Sciatic nerve (tissue), 2 donors: ENCODE measurements at regions not wholly inside any gene's neighbourhood (a gene's known extent, or its start where the extent isn't known, plus 50 kb on each side); places are given as distances from the start of the nearest gene placed in this dataset.

ENCODE experiments used
- ATAC-seq: fragments of 200-7000 bp; cut with Tn5 transposase; one replicate; pipeline ENCODE4 v1.9.1; 2020; ENCODE audit warnings: mild to moderate bottlenecking, moderate library complexity
- DNase-seq: peaks from one replicate; pipeline ENCODE4 v3.0.0-alpha.2; 2020; ENCODE audit warnings: low spot score
- intact Hi-C: fragments of 100-400 bp; cut with DNase I; formaldehyde crosslinking; loops from one replicate; pipeline ENCODE4 v1.14.2; 2022
- donor health status: DM: no; HTN: no; CAD: no.
- donor health status: DM: no; HTN: no; CAD: no.

GRCh38 chr13:80452279-80452678 is 111.4 kb upstream of the SPRY2 start:
- intact Hi-C loops = no loop called here
- DNase-seq (no peak), ATAC-seq (no peak)

GRCh38 chr13:80451641-80452040 is 110.7 kb upstream of the SPRY2 start:
- intact Hi-C loops = no loop called here
- no peak for DNase-seq
- ATAC-seq = no peak

GRCh38 chr13:80450386-80450785 is 109.5 kb upstream of the SPRY2 start:
- no peak for ATAC-seq
- intact Hi-C loops = no loop called here
- DNase-seq = no peak

GRCh38 chr13:80448725-80449124 is 107.8 kb upstream of the SPRY2 start:
- intact Hi-C loops = no loop called here
- ATAC-seq (peak; percentile 41), DNase-seq (no peak)

- ATAC-seq (no peak), DNase-seq (no peak)
- intact Hi-C loops = no loop called here
These were observed 106.8 kb upstream of the SPRY2 start for GRCh38 chr13:80447747-80448146.

GRCh38 chr13:80444240-80445015 is 103.5 kb upstream of the SPRY2 start:
- intact Hi-C loops = no loop called here
- DNase-seq (no peak), ATAC-seq (peak; percentile 31)

GRCh38 chr13:80442609-80443008 is 101.7 kb upstream of the SPRY2 start:
- no peak for DNase-seq
- intact Hi-C loops = no loop called here
- ATAC-seq = peak; percentile 57

GRCh38 chr13:80441968-80442367 is 101.0 kb upstream of the SPRY2 start:
- ATAC-seq = no peak
- DNase-seq = no peak
- intact Hi-C loops = no loop called here

- DNase-seq = no peak
- no peak for ATAC-seq
- intact Hi-C loops = no loop called here
These were observed 97.6 kb upstream of the SPRY2 start for GRCh38 chr13:80438521-80438920.

GRCh38 chr13:80437231-80437630 is 96.3 kb upstream of the SPRY2 start:
- DNase-seq = no peak
- intact Hi-C loops = no loop called here
- ATAC-seq = no peak

GRCh38 chr13:80436571-80437169 is 95.7 kb upstream of the SPRY2 start:
- peak; percentile 95 for ATAC-seq
- DNase-seq = no peak
- intact Hi-C loops = no loop called here

- intact Hi-C loops = no loop called here
- no peak for DNase-seq
- ATAC-seq = no peak
These were observed 89.6 kb upstream of the SPRY2 start for GRCh38 chr13:80430561-80430960.

GRCh38 chr13:80428349-80429096 is 87.6 kb upstream of the SPRY2 start:
- DNase-seq = no peak
- ATAC-seq = no peak
- intact Hi-C loops = no loop called here

GRCh38 chr13:80419416-80419815 is 78.5 kb upstream of the SPRY2 start:
- intact Hi-C loops = no loop called here
- DNase-seq = no peak
- no peak for ATAC-seq

- no peak for DNase-seq
- intact Hi-C loops = no loop called here
- ATAC-seq = no peak
These were observed 72.7 kb upstream of the SPRY2 start for GRCh38 chr13:80413611-80414010.

- ATAC-seq = no peak
- intact Hi-C loops = loop anchor here (5.0 kb wide), 1 partner anchor 1386 kb away; no protein-coding TSS in a partner anchor
- no peak for DNase-seq
These were observed 67.3 kb upstream of the SPRY2 start for GRCh38 chr13:80408270-80408669.

GRCh38 chr13:80400865-80401426 is 60.0 kb upstream of the SPRY2 start:
- no peak for DNase-seq
- intact Hi-C loops = no loop called here
- ATAC-seq = no peak

GRCh38 chr13:80400164-80400864 is 59.4 kb upstream of the SPRY2 start:
- DNase-seq (no peak), ATAC-seq (no peak)
- intact Hi-C loops = no loop called here
